VCaP (cell line): ENCODE measurements at regions not wholly inside any gene's neighbourhood (a gene's known extent, or its start where the extent isn't known, plus 50 kb on each side); places are given as distances from the start of the nearest gene placed in this dataset.

Experiments used
- H3K27ac ChIP-seq: fragments of 450-650 bp; 2 replicates; pipeline ENCODE4 v1.5.1; 2017
- TF ChIP-seq, protein P1 (sequence below): fragments of 450-650 bp; conservative IDR thresholded peaks from 2 replicates; pipeline ENCODE4 v1.5.1; 2017; ENCODE audit warnings: mild to moderate bottlenecking, moderate library complexity

DNA sequence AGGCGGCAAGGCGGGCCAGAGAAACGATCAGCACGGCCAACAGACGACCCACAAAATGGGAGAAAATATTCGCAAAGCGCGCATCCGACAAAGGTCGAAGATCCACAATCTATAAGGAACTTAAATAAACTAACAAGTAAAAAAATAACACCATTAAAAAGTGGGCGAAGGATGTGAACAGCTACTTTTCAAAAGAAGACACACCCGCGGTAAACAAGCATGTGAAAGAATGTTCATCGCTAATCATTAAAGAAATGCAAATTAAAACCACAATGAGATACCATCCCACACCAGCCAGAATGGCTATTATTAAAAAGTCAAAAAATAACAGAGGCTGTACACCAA is 117.8 kb upstream of the SIRPA start:
- TF ChIP-seq, protein P1, sequence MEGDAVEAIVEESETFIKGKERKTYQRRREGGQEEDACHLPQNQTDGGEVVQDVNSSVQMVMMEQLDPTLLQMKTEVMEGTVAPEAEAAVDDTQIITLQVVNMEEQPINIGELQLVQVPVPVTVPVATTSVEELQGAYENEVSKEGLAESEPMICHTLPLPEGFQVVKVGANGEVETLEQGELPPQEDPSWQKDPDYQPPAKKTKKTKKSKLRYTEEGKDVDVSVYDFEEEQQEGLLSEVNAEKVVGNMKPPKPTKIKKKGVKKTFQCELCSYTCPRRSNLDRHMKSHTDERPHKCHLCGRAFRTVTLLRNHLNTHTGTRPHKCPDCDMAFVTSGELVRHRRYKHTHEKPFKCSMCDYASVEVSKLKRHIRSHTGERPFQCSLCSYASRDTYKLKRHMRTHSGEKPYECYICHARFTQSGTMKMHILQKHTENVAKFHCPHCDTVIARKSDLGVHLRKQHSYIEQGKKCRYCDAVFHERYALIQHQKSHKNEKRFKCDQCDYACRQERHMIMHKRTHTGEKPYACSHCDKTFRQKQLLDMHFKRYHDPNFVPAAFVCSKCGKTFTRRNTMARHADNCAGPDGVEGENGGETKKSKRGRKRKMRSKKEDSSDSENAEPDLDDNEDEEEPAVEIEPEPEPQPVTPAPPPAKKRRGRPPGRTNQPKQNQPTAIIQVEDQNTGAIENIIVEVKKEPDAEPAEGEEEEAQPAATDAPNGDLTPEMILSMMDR: peak; percentile 63
- H3K27ac ChIP-seq: peak overlapping the region; percentile 80

DNA sequence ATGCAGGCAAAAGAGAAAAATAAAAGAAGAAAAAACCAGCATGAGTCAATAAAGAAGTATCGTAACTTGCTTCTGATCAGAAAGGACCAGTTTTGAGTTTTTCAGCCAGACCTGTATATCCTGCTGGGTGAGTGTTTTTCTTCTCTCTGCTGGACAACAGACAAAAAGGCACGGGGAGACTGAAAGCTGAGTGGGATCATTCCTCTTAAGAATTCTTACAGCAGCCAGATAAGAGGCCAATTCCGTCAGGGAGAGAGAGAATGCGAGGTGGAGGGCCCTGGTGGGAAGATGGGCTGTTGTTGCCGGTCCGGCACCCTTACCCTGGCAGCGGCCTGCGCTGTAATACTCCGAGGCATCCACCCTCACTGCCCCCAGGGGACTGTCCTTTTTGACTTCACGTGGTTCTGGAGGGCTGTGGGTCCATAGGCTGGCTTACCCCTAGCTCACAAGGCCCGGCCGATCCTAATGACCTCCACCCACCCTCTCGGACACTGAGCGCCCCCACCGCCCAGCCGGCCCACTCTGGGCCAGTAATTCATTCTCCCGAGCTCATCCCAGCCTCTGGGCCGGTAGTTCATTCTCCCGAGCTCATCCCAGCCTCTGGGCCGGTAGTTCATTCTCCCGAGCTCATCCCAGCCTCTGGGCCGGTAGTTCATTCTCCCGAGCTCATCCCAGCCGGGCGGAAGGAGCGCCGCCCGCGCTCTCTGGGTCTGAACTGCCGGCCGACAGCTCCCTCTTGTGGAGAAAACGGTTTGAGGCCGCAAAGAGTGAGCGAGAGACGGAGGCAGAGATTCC is 118.3 kb upstream of the SIRPA start:
- TF ChIP-seq, protein P1: peak; percentile 93
- H3K27ac ChIP-seq: peak overlapping the region; percentile 80

DNA sequence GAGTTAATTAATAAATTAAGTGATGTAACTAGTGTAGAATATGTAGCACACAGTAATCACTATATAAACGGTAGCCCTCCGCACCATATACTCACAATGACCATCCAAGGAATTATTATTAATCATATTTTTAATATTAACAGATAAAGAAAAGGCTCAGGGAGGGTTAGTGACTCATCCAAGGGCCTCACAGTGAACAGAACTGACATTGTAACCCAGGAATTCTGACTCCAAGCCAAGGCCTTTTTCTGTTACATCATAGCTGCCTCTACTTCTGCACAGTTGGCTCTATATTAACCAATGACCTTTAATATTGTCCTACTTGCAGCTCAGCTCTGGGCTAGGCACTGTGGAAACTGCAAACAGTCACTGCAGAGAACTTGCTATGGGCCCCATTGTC is 117.5 kb upstream of the SIRPG start:
- TF ChIP-seq, protein P1: no peak
- H3K27ac ChIP-seq: no peak overlapping the region

DNA sequence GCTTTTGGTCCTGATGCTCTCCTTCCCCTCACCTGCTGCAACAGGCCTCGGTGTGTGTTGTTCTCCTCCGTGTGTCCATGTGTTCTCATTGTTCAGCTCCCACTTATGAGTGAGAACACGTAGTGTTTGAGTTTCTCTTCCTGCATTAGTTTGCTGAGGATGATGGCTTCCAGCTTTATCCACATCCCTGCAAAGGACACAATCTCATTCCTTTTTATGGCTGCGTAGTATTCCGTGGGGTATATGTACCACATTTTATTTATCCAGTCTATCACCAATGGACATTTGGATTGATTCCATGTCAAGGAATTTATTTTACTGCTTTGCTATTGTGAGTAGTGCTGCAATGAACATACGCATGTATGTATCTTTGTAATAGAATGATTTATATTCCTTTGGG is 116.9 kb upstream of the SIRPG start:
- TF ChIP-seq, protein P1: no peak
- no peak overlapping the region for H3K27ac ChIP-seq

DNA sequence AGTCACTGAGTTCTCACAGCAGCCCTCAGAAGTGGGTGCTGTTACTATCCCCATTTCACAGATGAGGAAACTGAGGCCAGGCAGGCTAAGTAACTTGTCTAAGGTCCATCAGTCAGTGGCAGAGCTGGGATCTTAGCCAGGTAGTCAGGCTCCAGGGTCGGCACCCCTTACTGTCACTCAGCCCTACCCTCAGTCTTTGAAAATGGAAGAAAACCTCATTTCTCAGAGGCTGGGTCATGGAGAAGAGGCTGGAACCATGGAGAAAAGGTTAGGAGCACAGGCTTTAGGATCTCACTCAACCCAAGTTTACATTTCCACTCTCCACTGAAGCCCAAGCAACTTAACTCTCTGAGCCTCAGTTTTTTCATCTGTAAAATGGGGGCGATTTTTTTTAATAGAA is 116.2 kb upstream of the SIRPG start:
- no peak overlapping the region for H3K27ac ChIP-seq
- TF ChIP-seq, protein P1: no peak

DNA sequence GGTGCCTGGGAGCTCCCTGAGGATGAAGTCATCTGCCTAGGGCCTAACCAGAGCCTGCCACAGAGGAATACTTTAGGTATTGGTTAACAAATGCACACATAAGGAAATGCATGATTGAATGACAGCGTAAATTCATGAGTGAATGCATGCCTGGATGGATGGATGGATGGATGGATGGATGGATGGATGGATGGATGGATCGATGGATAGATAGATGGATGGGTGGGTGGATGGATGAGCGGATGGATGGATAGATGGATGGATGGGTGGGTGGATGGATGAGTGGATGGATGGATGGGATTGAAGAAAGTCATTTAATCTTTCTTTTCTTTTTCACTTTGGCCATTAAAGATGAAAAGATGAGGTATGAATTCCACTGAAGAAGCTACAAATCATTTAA is 111.9 kb upstream of the SIRPG start:
- TF ChIP-seq, protein P1: no peak
- no peak overlapping the region for H3K27ac ChIP-seq

DNA sequence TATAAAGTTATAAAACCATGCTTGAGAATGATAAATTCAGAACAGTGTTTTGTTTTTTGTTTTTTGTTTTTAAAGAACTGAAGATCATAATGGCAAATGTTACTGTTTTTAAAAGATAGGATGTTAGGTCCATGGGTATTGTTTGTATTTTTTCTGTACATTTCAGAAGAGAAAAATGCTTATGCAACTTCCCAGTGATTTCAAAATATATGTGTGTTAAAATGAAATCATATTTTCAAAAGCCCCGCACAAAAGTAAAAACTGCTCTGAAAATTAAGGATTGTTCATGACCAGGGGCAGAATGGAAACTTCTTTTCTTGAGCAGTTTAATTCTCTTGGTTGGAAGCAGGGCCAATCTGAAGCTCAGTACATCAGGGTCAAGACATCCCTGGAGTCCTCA is 109.2 kb upstream of the SIRPG start:
- no peak overlapping the region for H3K27ac ChIP-seq
- TF ChIP-seq, protein P1: no peak
